RWPE1 (cell line): ENCODE measurements at regions not wholly inside any gene's neighbourhood (a gene's known extent, or its start where the extent isn't known, plus 50 kb on each side); places are given as distances from the start of the nearest gene placed in this dataset.
A peak's percentile ranks its signal among the peaks of the same experiment; 100 is the strongest.

Experiments used
- CTCF ChIA-PET: fragments of 350-600 bp; sonication (Branson Sonifier 250); formaldehyde crosslinking; extraction: SDS; loops from one replicate; lab custom pipeline; 2021; lab: Yijun Ruan, JAX
- POLR2A ChIA-PET: fragments of 400-600 bp; formaldehyde crosslinking; extraction: SDS; loops from one replicate; lab custom pipeline; 2020; ENCODE audit warnings: antibody characterized with exemption; ENCODE audit not compliant: low non-redundant PET; lab: Yijun Ruan, JAX
- DNase-seq: peaks from one replicate; pipeline ENCODE4 v3.0.0; 2012; ENCODE audit warnings: low spot score
- H3K27ac ChIP-seq: fragments of 450-650 bp; 2 replicates; pipeline ENCODE4 v1.5.1; 2017
- TF ChIP-seq, protein P1 (sequence below): fragments of 450-650 bp; conservative IDR thresholded peaks from 2 replicates; pipeline ENCODE4 v1.5.1; 2017; ENCODE audit warnings: low read depth, mild to moderate bottlenecking

GRCh38 chr2:5051300-5051699 is 640.9 kb upstream of the SOX11 start:
- no peak for DNase-seq
- no peak overlapping the region for H3K27ac ChIP-seq
- CTCF ChIA-PET = no interaction called here
- TF ChIP-seq, protein P1, sequence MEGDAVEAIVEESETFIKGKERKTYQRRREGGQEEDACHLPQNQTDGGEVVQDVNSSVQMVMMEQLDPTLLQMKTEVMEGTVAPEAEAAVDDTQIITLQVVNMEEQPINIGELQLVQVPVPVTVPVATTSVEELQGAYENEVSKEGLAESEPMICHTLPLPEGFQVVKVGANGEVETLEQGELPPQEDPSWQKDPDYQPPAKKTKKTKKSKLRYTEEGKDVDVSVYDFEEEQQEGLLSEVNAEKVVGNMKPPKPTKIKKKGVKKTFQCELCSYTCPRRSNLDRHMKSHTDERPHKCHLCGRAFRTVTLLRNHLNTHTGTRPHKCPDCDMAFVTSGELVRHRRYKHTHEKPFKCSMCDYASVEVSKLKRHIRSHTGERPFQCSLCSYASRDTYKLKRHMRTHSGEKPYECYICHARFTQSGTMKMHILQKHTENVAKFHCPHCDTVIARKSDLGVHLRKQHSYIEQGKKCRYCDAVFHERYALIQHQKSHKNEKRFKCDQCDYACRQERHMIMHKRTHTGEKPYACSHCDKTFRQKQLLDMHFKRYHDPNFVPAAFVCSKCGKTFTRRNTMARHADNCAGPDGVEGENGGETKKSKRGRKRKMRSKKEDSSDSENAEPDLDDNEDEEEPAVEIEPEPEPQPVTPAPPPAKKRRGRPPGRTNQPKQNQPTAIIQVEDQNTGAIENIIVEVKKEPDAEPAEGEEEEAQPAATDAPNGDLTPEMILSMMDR = no peak
- POLR2A ChIA-PET = no interaction called here

GRCh38 chr2:5052905-5053304 is 639.3 kb upstream of the SOX11 start:
- ChIA-PET CTCF (no interaction called here), POLR2A (no interaction called here)
- no peak overlapping the region for H3K27ac ChIP-seq
- TF ChIP-seq, protein P1 = no peak
- DNase-seq = no peak

DNA sequence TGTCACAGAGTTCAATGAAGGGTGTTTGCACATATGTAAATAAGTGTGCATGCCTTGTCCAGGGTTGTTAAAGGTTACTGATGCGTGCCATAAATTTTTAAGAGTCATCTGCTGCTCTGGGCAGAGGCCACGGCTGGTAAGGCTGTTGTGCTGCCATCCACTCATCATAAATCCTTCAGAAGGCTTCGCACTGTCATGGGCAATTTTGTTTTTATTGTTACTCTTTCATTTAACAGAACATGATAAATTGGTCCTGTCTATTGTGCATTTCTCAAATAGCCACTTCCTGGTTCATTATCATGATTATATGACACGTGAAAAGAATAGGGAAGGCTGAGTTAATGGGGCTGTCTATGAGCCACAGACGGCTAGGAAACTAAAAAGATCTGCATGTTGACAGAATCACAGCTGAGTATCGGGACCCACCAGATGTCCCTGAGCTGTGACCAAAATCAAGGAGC is 634.3 kb upstream of the SOX11 start:
- DNase-seq = no peak
- POLR2A ChIA-PET = no interaction called here
- TF ChIP-seq, protein P1 = no peak
- CTCF ChIA-PET = interaction anchor here (0.6 kb wide), 1 partner anchor 671 kb away, joined by 3 read pairs; no protein-coding TSS in a partner anchor
- H3K27ac ChIP-seq = no peak overlapping the region

GRCh38 chr2:5060956-5061355 is 631.2 kb upstream of the SOX11 start:
- TF ChIP-seq, protein P1 = no peak
- H3K27ac ChIP-seq = no peak overlapping the region
- POLR2A ChIA-PET = no interaction called here
- DNase-seq = no peak
- CTCF ChIA-PET = no interaction called here

DNA sequence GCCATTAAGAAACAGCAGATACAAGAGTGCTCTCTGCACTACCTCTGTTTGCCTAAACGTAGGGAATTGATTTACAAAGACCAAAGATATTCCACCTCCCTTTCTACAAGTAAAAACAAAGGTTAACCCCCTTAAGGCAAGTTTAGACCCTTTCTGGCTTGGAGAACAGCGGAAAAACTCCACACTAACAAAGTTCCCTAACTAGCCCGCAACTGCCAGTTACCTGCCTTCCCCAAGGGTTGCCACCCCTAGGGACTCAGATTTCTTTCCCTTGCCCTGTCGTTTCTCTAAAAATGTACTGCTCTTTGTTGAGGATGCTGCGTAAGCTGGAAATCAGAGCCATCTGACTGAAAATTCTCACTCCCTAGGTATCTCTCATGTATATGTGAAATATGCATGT is 627.5 kb upstream of the SOX11 start:
- no peak for DNase-seq
- POLR2A ChIA-PET = no interaction called here
- TF ChIP-seq, protein P1 = no peak
- CTCF ChIA-PET = no interaction called here
- H3K27ac ChIP-seq = no peak overlapping the region

GRCh38 chr2:5067816-5068215 is 624.4 kb upstream of the SOX11 start:
- ChIA-PET POLR2A (no interaction called here), CTCF (no interaction called here)
- TF ChIP-seq, protein P1 = no peak

DNA sequence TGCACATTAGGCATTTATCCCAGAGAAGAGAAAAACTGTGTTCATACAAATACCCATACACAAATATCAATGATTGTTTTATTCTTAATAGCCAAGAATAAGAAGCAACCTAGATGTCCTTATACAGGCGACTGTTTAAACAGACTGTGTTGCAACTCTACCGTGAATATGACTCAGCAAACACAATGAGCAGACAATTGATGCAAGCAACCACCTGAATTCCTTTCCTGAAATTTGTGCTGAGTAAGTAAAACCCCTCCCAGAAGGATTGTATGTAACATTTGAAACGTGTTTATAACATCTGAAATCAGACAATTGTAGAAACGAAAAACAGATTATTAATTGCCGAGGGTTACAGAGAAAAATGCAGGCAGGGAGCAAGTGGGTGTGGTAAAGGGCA is 621.9 kb upstream of the SOX11 start:
- TF ChIP-seq, protein P1 = no peak
- ChIA-PET POLR2A (no interaction called here), CTCF (no interaction called here)
- peak; percentile 7 for DNase-seq
- no peak overlapping the region for H3K27ac ChIP-seq

More at GRCh38 chr2:5067816-5068215, 624.4 kb upstream of the SOX11 start:
- DNase-seq = no peak
- no peak overlapping the region for H3K27ac ChIP-seq
